Pons (tissue), 1 donor: ENCODE measurements at regions not wholly inside any gene's neighbourhood (a gene's known extent, or its start where the extent isn't known, plus 50 kb on each side); places are given as distances from the start of the nearest gene placed in this dataset.

ENCODE experiments used
- DNase-seq: peaks from one replicate; pipeline ENCODE4 v3.0.0-alpha.2; 2016; ENCODE audit warnings: low spot score

DNA sequence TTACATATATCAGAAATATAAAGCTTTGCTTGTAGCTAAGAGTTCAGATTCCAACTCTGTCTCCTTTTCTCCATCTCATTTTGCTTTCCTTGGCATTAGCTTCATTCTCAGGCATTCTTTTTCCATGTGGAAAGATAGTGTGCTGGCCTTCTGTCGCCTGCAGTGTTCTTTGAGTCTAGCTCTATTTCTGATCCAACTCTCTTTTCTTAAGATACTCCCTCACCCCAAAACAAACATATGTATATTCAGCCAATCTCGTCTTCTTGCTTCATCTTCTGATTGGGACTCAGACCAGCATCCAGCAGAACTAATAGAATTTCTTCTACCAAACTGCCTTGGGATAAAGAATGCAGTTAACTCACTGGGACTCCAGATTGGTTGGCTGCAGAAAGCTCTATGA lies 532.2 kb downstream of the MID1IP1 start:
- no peak for DNase-seq

DNA sequence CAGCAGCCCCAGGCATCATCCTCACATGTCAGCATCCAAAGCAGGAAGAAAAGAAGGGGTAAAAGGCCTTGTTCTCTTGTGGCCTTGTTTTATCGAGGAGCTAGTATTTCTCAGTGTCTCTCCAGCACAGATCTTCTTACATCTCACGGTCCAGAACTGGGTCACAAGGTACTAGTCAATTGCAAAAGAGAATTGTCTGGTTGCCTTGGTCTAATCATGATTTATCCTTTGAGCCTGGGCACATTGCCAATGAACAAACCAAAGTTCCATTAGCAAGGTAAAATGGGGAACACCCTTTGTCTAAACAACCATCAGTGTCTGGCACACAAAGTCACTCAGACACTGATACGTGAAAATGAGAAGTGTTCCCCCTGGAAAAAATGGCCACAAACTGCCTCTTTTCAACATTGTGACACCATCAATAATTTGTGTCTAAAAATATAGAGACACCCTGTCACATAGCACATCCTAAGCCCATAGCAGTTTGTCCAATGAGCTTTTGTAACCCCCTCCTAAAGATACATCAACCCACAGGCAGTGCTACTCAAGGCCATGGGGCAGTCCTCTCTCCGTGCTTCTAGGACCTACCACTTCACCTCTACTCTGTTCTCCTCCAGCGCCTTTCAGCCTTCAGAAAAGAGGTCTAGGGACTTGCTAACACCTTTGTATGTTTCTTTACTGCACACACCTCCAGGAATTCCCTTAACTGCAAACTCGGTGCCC lies 534.4 kb downstream of the MID1IP1 start:
- no peak for DNase-seq

DNA sequence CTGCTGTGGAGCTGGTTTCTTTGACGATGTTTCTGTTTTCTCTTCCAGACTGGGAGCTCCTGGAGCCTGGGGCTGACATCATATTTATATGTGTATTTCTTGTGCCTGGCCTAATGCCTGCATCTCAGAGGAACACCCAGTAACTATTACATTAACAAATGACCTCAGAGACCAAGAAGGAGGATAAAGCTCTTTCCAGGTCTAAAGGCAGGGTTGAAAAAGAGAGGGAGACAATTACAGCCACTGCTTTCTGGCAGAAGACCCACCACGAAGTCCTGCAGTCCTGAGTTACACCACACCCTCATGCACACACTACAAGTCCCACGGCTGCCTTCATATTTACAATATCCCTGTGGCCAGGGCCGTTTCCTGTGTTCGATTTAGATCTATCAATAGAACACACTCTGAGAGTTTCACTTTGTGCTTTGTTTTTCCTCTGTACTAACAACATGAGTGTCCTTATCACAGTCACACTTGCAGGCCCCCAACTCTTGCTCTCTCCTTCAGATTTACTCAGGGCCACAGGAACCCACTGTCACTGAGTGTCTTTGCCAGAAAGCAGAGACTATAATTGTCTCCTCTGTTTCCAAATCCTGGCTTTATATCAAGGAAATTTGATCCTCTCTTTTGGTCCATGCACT lies 535.5 kb downstream of the MID1IP1 start:
- no peak for DNase-seq

DNA sequence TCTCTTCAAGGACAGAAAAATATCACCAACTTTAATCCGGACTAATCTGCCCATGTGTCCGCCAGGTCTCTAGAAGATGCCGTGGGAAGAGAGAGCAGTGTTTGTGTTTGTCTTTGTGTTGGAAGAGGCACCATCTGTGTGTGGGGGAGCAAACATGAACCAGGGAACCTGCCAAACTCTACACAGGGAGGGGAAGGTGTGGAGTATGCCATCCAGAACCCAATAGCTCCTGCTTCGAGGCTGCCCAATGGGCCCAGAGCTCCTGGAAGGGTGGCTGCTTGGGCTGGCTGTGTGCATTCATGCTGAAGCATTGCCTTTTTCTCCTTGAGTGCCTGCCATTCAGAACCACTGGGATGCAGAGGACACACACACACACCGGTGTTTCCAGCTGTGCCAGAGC lies 536.2 kb downstream of the MID1IP1 start:
- DNase-seq = no peak

DNA sequence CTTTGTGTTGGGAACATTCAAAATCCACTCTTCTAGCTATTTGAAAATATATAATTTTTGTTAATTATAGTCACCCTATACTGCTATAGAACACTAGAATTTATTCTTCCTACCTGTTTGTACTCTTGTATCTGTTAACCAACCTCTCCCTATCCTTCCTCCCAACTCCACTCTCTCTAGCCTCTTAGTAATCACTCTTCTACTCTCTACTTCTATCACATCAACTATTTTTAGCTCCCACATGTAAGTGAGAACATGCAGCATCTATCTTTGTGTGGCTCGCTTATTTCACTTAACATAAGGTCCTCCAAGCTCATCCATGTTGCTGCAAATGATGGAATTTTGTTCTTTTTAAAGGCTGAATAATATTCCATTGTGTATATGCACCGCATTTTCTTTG lies 537.3 kb downstream of the MID1IP1 start:
- DNase-seq = no peak

DNA sequence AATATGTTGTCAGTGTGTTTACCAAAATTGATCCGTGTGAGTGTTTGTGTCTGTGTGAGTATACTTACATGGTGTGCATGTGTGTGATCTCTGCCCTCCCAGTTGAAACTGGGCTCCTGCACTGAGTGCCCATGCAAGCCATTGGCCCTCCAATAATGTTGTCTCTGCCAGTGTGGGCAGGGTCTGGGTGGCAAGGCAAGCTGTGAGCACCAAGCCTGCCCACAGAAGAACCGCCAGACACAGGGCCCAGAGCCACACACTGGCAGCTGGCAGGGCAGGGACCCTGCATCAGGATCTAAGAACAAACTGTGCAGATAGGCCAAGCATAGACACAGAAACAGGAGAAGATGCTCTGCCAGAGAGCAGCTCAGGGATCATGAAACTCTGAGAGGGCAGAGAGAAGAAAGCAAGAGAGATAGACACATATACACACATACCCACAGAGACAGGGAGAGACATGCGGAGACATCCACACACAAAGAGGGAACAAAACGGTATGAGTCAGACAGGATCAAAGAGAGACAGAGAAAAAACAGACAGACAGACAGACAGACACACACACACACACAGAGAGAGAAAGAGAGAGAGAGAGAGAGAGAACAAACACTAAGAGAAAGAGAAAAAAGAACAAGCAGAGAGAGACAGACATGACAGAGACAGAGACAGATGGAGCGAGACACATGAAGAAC lies 555.0 kb downstream of the MID1IP1 start:
- DNase-seq = no peak

DNA sequence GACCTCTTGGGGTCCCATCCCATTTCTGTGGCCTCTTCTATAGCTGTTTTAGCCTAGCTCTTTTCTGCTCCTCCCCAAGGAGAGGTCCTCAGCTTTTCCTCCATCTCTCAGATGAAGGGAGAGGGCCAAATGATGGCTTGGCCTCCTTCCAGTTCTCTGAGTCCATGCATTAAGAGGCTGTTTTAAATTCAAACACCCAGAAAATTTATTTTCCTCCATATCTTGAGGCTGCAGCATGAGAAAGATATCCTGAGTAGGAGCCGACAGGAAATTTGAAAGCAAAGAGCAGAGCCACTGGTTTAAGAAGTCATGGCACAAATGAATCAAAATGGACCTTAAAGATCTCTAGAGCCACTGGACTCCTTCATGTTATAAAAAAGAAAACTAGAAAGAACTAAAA lies 558.8 kb downstream of the MID1IP1 start:
- no peak for DNase-seq

DNA sequence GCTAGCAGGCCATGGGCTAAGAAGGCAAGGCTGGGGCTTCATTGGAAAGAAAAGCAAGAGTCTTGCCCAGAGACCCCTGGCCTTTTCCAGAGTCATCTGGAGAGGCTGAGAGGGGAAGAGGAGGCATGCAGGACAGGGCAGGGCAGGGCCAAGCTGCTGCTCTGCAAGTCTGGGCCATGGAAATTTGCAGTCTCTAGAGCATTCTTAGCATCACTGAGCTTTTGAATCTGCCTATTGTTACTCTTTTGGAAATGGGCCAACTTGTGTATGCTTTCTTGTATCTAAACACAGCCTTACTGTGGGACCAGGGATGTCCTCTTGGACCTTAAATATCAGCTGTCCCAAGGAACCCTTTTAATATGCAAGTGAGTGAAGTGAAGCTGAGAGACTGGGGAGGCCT lies 560.5 kb downstream of the MID1IP1 start:
- peak; percentile 92 for DNase-seq

DNA sequence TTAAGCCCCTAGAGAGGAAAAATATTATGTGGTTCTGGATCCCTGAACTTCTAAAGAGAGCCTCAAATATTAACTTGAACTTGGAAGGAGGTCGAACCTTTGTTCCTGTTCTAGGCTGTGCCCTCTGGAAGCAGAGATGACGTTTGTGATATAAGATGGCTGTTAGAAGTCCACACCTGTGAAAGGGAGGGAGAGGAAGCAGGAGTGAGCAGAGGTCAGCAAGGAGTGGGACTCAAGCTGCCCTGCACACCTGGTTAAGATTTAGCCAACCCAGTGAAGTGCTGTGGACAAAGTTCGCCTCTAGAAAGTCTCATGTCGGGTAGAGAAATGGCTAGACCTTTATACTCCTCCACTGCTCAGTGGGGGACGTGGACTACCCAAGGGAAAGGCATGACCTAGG lies 566.2 kb downstream of the MID1IP1 start:
- no peak for DNase-seq

DNA sequence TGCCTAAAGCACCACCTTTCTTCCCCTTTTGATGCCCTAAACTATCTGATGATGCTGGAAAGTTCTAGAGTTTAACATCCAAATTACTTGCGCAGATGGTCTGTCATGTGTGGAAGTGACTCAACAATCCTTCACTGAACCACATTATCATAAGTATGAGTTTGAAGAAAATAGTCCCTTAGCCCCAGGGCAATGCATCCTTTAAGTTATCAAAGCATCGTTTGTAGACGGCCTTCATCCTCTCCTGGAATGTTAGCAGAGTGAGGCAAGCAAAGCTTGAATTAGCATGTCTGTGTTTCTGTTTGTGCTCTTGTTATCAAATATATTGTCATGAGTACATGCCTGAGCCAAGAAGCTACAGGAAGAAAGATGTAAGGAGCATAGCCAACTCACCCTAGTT lies 570.9 kb downstream of the MID1IP1 start:
- no peak for DNase-seq

DNA sequence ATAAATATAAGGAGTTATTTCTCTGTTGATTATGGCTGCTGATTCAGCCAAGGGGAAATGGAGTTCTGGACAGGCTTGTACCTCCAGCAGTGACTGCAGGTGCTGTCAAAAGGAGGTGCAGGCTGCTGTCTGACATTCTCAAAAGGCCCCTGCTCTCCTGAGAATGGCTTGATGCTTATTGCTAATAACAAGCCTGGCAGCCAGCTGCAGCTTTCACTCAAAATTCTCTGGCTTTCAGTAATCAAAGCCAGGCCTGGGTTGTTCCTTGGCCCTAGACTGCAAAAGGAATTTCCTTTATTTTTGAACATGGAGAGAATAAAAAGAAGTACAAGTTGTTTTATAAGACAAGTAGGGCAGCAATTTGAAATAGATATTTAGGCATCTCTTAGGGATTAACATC lies 575.9 kb downstream of the MID1IP1 start:
- no peak for DNase-seq

DNA sequence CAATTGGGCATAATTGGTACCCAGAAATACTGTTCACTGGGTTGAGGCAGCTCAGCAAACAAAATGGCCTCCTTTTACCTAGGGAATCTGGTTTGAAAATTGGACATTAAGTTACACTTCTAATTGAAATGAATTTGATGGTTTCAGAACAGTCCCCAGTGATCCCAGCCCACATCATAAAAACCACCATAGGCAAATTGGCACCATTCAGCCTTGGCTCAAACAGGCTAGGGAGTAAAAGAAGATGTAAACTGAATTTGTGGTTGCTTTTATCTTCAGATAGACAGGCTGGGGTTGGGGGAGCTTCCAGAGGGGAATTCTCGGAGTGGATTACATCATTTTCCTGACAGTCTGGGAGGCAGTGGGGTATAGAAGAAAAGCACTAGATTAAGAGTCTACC lies 576.5 kb downstream of the MID1IP1 start:
- DNase-seq = no peak

DNA sequence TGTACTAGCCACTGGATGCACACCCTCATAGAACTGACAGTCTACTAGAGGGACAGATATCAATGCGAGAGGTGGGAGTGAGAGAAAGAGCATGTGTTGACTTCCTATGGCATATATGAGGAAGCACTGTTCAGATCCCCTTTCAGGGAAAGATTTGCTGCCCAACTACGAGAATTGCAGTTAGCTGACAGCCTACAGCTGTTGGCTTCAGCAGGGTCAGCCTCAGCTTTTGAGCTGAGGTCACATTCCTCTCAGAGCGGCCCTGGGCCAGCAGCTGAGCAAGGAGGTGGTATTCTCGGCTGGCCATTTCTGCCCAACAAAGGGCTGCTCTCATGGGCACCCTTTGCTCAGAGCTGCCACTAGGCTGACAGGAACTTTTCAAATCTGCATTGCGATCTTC lies 580.2 kb downstream of the MID1IP1 start:
- no peak for DNase-seq

DNA sequence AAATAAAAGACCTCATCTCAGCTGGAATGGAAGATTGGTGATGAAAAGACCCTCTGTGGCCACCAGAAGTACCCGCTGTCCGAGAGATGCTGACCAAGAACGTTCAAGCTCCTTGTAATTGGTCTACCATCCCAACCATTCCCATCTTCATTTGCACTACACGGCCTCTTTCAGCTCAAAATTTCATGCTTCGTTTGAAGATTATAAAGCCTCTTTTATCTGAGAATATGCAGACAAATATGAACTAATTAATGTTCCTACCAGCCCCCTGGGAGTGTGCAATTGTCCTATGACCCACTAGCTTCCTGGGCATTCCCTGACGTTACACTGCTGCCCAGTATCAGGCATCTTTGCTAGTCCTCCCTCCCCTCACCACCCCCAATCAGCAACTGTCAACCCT lies 583.7 kb downstream of the MID1IP1 start:
- no peak for DNase-seq

DNA sequence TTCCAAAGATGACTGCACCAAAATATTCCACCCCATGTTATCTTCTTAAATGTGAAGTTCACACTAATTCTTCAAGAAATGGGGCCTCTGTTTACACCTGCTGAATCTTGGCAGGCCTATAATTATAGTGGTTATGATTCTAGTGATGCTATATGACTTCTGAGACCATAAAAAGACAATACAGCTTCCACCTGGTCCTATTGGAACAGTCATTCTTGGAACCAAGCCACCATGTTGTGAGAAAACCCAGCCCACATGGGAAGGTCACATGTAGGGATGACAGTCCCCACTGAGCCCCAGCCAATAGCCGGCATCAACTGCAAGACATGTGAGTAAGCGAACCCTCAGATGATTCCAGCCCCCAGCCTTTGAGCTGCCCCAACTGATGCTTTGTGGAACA lies 587.5 kb downstream of the MID1IP1 start:
- no peak for DNase-seq

DNA sequence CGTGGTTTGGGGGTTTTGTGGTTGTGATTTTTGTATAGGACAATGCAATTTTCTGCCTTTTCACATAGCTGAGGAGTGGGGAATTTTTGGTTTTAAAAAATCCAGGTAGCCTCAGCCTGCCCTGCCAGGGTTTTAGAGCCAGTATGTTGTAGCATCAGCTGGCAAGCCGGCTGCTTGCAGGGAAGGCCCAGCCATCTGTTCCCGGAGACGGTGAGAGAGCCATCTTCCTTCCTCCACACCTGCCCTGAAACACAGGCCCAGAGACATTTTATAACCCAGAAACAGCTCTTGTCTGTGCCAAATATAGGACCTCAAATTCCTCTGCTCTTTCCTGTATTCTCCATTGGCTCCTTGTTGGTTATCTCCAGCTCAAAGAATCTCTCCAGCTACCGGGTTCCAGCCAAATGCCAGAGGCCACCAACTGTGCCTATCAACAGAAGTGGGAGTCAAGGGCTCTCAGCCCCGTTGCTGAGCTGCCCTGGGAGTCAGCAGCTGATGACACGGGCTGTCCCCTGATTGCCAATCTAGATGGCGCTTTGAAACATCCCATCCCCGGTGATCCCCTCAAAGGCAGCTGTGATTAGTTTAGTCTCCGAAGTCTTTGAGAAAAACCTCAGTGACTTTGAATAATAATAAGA lies 595.2 kb downstream of the MID1IP1 start:
- DNase-seq = no peak

DNA sequence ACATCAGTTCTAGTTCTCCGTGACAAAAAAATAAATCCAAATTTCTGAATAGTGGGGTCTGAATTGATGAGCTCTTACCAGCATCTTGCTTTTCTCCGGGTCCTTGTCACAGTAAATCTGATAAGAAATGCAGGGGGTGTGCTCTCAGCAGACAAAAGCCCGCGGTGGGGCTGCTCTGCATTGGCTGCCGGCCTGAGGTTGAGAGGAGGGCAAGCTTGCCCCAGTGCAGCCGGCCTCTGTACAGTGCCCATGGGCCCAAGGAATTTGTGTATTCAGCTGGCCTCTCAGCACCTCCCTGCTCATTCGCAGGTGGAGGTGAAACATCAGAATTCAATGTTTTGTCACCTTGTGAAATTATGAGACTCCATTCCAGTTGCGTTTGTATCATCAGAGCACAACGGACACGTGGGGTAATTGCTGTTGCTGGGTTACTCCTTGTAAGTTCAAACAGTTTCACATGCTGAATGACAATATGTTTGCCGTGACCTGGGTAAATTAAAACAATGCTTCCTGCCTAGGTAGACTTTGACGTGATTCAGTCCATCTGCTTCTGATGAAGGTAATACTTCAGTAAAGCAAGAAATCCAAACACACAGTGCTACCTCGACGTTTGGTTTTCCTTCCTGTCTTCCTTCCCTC lies 596.4 kb downstream of the MID1IP1 start:
- no peak for DNase-seq

DNA sequence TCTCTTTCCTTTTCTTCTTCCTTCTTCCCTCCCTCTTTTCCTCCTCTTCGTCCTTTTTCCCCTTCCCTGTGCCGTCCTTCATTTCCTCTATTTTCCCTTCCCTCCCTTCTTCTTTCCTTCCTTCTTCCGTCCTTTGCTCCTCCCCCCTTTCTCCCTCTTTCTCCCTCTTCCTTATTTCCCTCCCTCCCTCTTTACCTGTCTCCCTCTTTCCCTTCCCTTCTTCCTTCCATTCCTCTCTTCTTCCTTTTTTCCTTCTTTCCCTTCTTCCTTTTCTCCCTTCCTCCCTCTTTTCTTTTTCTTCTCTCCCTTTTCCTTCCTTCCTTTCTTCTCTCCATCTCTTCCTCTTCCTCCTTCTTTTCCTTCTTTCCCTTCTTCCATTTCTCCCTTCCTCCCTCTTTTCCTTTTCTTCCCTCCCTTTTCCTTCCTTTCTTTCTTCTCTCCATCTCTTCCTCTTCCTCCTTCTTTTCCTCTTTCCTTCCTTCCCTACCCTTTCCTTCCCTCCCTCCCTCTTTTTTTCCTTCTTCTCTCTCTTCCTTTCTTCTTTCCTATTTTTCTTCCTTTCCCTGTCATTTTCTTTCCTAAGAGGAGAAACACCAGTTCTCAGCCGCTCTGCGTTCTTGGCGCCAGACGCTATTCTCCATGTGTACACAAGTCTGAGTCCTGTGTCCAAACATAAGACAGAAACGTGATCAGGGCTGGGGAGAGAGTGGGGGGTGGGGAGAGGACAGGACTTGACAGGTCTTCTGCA lies 597.1 kb downstream of the MID1IP1 start:
- no peak for DNase-seq

DNA sequence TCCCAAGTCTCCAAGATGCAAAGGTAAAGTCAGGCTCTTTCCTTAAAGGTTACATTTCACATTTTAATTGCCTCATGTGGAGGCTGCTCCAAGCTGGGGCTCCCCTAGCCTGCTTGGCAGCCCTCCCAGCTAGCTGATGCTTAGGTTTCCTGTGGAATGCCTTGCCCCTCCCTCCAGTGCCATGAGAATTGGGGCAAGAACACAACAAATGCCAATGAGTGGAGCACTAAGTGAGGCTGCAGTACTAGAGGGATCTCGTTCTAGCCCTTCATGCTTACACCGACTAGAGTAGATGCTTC lies 597.7 kb downstream of the MID1IP1 start:
- DNase-seq = no peak

DNA sequence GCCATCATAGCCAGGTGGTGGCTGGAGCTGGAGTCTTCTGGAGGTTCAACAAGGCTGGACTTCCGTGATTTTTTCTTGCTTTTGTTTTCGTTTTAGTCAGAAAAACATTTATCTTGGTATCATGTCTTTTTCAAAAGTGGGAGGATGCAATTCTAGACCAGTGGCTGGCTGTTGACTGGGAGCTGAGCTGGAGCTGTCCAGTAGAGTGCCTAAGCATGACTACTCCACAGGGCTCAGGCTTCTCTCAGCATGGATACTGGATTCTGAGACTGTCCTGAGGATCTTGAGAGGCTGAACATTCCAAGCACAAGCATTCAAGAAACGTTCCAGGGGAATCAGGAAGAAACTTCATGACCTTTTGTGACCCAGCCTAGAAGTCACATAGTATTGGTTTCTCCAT lies 598.1 kb downstream of the MID1IP1 start:
- DNase-seq = no peak

DNA sequence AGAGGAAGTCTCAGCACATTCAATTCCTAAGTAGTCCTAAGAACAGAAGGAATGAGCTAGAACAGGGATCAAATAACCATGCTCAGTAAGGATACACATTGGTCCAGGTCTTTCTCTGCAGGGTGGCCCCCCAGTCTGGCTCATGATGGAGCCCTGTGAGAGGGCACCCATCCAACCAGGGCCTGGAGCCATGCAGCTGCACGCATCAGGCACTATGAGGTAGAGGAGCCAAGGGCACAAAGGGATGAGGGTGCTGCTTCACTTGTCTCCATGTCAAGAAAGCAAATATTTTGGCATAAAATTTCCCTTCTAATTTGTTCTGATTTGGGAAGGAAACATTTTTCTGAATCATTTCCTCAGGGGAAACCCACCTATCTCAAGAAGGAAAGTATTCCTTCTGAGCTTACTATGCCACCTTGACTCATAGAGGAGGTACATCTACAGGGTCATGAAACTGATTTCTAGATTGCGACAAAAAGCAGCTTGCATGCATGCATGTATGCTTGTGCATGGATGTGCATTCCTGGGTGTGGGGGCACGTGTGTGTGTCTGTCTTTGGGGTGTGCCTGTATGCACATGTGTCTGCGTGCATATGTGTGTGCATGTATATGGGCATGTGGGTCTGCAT lies 600.3 kb downstream of the MID1IP1 start:
- DNase-seq = no peak

DNA sequence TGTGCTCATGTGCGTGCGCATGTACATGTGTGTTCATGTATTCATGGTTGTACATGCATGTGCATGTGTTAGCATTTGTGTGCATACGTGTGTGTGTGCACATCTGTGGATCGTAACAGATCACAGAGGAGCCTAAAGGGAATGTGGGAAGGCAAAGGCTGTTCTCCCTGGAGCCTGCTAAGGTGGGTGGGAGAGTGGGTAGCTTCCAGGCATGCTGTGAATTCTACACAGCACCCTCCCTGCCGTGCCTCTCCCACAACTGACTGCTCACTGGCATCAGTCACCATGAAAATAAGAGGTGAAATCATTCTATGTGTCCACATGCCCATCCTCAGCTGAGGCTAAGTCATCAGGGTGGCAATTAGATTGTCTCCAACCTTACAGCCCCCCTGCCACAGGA lies 600.9 kb downstream of the MID1IP1 start:
- DNase-seq = no peak
